ENCODE measurements at regions not wholly inside any gene's neighbourhood (a gene's known extent, or its start where the extent isn't known, plus 50 kb on each side); places are given as distances from the start of the nearest gene placed in this dataset.

- no peaks in the 10 kb centered on the region for H3K9me3 Mint-ChIP-seq
- H3K36me3 Mint-ChIP-seq (ENCODE audit: low read depth): no peaks in the 10 kb centered on the region
- no peak overlapping the region for H3K27ac Mint-ChIP-seq
- DNase-seq: peak; percentile 22
- H3K4me1 Mint-ChIP-seq: peaks cover 21% of the 10 kb centered on the region
- TF ChIP-seq, protein P1, sequence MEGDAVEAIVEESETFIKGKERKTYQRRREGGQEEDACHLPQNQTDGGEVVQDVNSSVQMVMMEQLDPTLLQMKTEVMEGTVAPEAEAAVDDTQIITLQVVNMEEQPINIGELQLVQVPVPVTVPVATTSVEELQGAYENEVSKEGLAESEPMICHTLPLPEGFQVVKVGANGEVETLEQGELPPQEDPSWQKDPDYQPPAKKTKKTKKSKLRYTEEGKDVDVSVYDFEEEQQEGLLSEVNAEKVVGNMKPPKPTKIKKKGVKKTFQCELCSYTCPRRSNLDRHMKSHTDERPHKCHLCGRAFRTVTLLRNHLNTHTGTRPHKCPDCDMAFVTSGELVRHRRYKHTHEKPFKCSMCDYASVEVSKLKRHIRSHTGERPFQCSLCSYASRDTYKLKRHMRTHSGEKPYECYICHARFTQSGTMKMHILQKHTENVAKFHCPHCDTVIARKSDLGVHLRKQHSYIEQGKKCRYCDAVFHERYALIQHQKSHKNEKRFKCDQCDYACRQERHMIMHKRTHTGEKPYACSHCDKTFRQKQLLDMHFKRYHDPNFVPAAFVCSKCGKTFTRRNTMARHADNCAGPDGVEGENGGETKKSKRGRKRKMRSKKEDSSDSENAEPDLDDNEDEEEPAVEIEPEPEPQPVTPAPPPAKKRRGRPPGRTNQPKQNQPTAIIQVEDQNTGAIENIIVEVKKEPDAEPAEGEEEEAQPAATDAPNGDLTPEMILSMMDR (IDR thresholded peaks at IDR 0.05): no peak
- peaks cover 16% of the 10 kb centered on the region for H3K27me3 Mint-ChIP-seq (ENCODE audit: low read depth, poor library complexity)
- H3K4me3 Mint-ChIP-seq: peak overlapping the region; percentile 87
Observed at GRCh38 chr15:62392376-62392775, 227.3 kb upstream of the C2CD4B start.

DNA sequence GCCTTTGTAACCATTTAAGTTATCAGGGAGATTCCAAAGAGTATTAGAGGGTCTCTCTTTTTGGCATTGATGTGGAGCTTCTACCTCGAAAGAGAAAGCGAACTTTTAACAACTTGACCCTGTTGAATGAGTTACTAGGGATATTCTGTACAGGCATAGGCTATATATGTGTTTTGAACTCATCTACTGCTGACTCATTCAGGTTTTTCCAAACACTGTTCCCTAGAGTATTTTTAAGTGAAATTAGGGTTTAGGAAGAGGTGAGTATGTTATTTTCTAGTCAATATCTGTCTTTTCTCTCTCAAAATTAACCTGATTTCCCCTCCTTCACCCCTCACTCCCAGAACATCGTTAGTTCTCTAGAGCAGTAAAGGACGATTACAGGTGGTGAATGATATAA, 228.1 kb upstream of the C2CD4B start:
- H3K27me3 Mint-ChIP-seq (ENCODE audit: low read depth, poor library complexity): peaks cover 13% of the 10 kb centered on the region
- peaks cover 21% of the 10 kb centered on the region for H3K4me1 Mint-ChIP-seq
- H3K36me3 Mint-ChIP-seq (ENCODE audit: low read depth): peaks cover 4% of the 10 kb centered on the region
- peaks cover 5% of the 10 kb centered on the region for H3K9me3 Mint-ChIP-seq
- H3K4me3 Mint-ChIP-seq: no peak overlapping the region
- DNase-seq: no peak
- H3K27ac Mint-ChIP-seq: no peak overlapping the region
- TF ChIP-seq, protein P1 (IDR thresholded peaks at IDR 0.05): no peak

DNA sequence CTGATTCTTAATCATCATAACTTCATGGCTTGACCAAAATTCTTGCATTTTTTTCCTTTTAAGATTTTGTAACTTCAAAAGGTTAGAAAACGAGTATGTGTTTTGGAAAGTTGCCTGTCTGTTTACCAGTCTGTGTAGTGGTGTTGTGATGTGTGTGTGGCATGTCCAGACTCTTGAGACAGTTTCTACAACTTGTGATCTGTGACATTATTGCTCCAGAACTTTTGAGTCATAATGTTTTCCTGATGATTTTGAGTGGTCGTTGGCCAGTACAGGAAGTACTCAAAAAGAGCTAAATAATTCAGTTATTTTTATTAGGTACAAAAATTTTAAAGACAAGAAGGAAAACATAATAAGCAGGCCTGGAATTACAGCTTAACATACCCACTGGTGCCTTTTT, 229.0 kb upstream of the C2CD4B start:
- peaks cover 16% of the 10 kb centered on the region for H3K27me3 Mint-ChIP-seq (ENCODE audit: low read depth, poor library complexity)
- no peak overlapping the region for H3K27ac Mint-ChIP-seq
- no peak for DNase-seq
- TF ChIP-seq, protein P1 (IDR thresholded peaks at IDR 0.05): no peak
- no peak overlapping the region for H3K4me3 Mint-ChIP-seq
- peaks cover 12% of the 10 kb centered on the region for H3K36me3 Mint-ChIP-seq (ENCODE audit: low read depth)
- H3K9me3 Mint-ChIP-seq: peaks cover 12% of the 10 kb centered on the region
- H3K4me1 Mint-ChIP-seq: peaks cover 20% of the 10 kb centered on the region

DNA sequence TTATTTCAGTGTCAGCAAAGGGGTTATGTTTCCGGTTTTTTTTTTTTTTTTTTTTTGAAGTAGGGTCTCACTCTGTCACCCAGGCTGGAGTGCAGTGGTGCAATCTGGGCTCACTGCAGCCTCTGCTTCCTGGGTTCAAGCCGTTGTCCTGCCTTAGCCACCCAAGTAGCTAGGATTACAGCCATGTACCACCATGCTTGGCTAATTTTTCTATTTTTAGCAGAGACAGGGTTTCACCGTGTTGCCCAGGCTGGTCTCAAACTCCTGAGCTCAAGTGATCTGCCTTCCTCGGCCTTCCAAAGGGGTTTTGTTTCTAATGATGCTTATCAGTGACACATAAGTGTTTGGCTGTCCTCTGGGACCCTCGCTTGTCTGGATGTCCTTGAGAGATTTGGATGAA, 235.7 kb upstream of the C2CD4B start:
- H3K4me3 Mint-ChIP-seq: no peak overlapping the region
- no peak overlapping the region for H3K27ac Mint-ChIP-seq
- H3K27me3 Mint-ChIP-seq (ENCODE audit: low read depth, poor library complexity): peaks cover 8% of the 10 kb centered on the region
- peaks cover 48% of the 10 kb centered on the region for H3K9me3 Mint-ChIP-seq
- DNase-seq: no peak
- H3K36me3 Mint-ChIP-seq (ENCODE audit: low read depth): peaks cover 54% of the 10 kb centered on the region
- TF ChIP-seq, protein P1 (IDR thresholded peaks at IDR 0.05): no peak
- H3K4me1 Mint-ChIP-seq: peaks cover 18% of the 10 kb centered on the region

GRCh38 chr15:62402687-62403086, 237.6 kb upstream of the C2CD4B start:
- H3K4me1 Mint-ChIP-seq: peaks cover 18% of the 10 kb centered on the region
- DNase-seq: no peak
- peaks cover 52% of the 10 kb centered on the region for H3K9me3 Mint-ChIP-seq
- TF ChIP-seq, protein P1 (IDR thresholded peaks at IDR 0.05): no peak
- H3K27ac Mint-ChIP-seq: no peak overlapping the region
- H3K4me3 Mint-ChIP-seq: no peak overlapping the region
- peaks cover 54% of the 10 kb centered on the region for H3K36me3 Mint-ChIP-seq (ENCODE audit: low read depth)
- peaks cover 8% of the 10 kb centered on the region for H3K27me3 Mint-ChIP-seq (ENCODE audit: low read depth, poor library complexity)

DNA sequence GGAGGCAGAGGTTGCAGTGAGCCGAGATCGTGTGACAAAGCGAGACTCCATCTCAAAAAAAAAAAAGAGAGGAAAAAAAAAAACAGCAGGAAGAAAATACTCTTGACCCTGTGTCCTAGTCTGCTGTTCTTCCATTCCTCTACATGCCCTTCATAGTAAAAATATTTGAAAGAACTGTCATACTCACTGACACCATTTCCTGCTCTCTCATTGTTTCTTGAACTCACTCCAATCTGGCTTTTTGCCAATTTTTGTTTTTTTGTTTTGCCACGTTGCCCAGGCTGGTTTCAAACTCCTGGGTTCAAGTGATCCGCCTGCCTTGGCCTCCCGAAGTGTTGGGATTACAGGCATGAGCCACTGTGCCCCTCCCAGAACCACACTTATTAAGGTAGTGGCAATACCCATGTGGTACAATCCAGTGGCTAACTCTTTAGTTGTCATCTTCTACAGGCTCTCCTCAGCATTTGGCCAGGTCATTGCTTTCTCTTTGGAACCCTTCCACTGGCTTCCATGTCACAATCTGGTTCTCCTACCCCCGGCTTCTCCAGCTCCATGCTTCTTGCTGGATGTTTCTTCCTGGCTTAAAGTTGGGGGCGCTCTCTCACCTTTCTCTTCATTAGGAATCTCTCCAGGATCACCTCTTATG, 238.2 kb upstream of the C2CD4B start:
- H3K36me3 Mint-ChIP-seq (ENCODE audit: low read depth): peaks cover 49% of the 10 kb centered on the region

More for the DNA sequence above, 238.2 kb upstream of the C2CD4B start:
- TF ChIP-seq, protein P1 (IDR thresholded peaks at IDR 0.05): no peak
- Mint-ChIP-seq H3K27me3 (ENCODE audit: low read depth, poor library complexity) (peaks cover 7% of the 10 kb centered on the region), H3K4me1 (peaks cover 18% of the 10 kb centered on the region), H3K4me3 (no peak overlapping the region), H3K27ac (no peak overlapping the region), H3K9me3 (peaks cover 47% of the 10 kb centered on the region)
- no peak for DNase-seq
